ENCODE measurements at regions not wholly inside any gene's neighbourhood (a gene's known extent, or its start where the extent isn't known, plus 50 kb on each side); places are given as distances from the start of the nearest gene placed in this dataset.
A peak's percentile ranks its signal among the peaks of the same experiment; 100 is the strongest.

DNA sequence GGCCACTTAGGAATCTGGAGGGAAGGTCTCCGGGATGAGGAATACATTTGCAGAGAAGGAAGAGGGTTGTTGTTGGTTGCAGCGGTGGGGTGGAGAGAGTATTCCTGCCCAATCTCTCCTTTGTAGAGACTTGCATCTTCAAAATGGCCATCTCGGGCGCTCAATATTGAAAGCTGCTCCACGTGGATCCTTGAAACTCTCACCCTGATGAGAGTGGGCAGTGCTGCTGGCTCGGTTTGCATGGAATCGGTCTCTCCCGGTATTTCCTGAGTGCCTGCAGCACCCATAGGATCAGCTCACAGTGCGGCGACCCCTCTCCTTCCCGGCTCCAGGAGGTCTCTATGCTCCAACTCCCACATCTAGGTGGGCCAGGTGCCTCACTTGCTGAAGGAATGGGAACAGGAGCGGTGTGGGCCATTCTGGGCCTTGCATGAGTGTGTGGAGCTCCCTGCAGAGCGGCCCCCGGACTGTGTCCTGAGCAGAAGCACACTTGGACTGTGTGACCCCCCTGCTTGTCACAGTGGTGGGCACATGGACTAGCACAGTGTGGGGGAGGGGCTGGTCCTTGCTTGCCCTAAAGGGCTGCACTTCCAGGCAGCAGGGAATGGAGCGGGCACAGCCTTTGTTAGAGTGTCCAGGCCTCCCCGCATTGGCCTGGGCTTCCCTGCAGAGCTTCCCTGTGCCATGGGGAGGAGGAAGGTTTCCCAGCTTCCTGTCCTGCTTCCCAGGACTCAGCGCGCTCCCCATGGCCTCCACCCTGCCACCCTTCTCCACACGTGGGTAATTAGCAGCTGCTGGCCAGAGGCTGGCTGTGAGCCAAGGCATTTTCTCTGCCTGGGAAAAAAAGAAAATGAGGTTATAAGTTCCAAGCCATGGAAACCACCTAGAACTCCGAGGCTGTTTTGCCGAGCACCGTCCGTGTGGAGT, 139.3 kb downstream of the IRF8 start:
- DNase-seq (ENCODE audit: low read depth in 3 of 3, low spot score in 2 of 3): no peak

DNA sequence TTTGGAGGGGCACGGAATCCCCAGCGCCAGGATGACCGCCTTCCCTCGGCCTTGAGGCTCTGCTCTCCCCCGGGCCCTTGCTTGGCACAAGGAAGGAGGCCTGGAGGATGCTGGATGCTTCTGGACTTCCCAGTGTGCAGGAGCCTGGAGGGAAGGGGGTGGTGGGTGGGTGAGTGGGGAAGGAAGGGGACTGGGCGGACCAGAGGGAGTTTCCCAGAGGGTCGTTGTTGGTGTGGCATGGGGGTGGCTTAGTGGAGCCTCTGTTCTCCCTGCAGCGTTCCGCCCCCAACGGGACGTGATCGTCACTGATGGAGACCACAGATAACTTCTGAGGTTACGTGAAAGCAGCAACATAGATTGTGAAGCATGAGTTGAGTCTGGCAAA, 140.0 kb downstream of the IRF8 start:
- no peak for DNase-seq (ENCODE audit: low read depth in 3 of 3, low spot score in 2 of 3)

DNA sequence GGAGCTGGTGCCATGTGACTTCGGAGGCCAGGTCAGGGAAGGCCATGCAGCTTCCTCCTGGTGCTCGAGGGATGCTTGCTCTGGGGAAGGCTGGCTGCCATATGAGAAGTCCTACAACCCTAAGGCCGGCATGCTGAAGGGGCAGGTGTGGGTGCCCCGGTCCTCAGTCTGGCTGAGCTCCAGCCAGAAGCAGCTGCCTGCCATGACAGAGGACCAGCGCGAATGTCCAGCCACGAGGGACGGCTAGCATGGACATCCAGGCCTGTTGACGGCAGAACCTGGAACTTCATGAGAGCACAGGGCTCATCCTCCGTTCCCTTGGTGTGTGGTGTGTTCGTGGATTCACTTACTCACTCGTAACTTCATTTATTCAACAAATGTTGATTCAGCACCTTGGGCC, 140.6 kb downstream of the IRF8 start:
- no peak for DNase-seq (ENCODE audit: low read depth in 3 of 3, low spot score in 2 of 3)

DNA sequence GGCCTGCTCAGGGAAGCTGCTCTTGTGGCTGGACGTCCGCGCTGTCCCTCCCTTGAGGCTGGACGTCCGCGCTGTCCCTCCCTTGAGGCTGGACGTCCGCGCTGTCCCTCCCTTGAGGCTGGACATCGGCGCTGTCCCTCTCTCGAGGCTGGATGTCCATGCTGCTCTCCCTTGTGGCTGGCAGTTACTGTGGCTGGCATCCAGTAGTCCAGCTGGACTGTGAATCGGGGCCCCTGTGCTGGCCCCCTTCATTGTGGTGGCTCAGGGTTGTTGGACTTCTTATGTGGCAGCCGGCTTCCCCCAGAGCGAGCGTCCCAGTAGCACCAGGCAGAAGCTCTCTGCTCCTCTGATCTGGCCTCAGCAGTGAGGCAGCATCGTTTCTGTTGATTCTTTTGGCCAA, 141.5 kb downstream of the IRF8 start:
- no peak for DNase-seq (ENCODE audit: low read depth in 3 of 3, low spot score in 2 of 3)

DNA sequence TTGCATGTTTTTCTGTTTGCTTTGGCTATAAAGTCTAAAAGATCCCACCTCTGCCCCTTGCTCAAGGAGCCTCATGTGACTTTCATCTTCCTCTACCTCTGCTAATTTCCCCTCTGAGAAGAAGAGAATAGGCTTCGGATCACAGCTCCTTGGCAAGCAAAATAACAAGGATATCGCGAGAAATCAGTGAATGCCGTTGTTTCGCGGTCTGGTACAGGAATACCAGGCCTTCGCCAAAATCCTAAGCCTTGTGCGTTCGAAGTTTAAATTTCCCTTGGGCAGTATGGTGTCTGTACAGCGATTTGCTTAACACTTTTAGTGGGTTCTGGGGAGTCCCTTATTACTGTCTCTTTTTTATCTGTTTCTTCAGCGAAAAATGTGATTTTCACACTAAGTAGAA, 142.3 kb downstream of the IRF8 start:
- no peak for DNase-seq (ENCODE audit: low read depth in 3 of 3, low spot score in 2 of 3)

DNA sequence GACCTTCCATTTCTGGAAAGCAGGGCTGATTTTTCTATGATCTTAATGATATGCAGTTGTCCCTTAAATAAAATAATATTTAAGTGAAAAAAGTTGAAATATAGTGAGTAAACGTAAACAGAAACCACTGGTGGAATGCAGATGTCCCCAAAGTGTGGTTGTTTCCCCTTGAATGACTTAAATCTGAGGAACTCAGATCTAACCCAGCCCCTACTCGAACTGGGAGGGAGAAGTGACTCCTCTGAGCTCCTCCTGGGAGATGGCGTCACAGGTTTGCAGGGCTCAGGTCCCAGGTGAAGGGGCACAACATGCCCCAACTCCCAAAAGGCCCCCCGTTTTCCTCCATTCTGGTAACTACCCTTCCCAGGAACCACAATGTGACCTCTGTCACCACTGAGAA, 142.8 kb downstream of the IRF8 start:
- no peak for DNase-seq (ENCODE audit: low read depth in 3 of 3, low spot score in 2 of 3)

DNA sequence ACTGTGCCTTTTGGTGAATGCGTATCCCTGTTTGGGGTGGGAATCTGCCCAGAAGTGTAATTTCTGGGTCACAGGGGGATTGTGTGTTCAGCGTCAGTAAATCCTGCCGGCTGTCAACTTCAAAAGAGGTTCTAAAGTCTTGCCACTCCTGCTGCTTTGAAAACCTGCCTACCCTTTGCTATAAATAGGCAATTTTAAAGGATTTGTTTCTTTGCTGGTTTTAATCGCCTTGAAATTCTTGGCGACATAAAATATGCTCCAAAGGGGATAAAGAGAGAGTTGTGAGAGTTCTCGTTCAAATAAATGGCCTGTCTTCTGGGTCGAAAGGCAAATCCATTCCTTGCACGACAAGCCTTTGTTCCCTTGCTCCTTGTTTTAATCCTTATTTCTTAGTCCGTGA, 143.4 kb downstream of the IRF8 start:
- DNase-seq (ENCODE audit: low read depth in 3 of 3, low spot score in 2 of 3): no peak

DNA sequence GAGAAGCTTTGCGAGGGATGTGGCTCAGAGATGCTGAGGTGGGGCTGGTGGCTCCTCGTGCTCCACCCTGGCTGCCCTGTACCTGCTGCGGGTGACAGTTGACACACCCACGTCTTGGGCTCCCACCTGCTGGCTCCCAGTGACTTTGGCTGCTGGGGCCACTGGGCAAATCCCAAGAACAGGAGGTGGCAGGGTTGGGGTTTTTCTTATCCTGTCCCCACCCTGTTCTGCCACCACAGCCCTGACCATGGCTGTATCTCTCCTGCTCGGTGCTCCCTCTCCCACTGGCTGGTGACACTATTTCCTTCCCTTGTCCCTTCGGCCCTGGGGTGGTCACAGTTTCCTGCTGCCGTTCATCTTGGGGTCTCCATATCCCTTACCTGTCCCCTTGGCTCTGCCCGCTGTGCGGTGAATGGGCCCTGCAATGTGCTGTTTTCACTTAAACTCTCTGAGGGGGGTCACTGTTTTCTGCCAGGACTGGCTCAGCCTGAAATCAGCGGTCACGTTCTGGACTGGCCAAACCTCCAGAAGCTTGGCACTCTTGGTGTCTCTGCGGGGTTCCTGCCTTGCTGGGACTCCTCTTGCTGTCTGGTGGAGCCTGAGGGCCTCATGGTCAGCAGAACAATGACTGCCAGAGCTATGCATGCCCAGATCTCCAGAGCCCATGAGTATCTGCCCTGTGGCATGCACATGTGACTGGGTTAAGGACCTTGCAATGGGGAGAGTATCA, 144.2 kb downstream of the IRF8 start:
- no peak for DNase-seq (ENCODE audit: low read depth in 3 of 3, low spot score in 2 of 3)

DNA sequence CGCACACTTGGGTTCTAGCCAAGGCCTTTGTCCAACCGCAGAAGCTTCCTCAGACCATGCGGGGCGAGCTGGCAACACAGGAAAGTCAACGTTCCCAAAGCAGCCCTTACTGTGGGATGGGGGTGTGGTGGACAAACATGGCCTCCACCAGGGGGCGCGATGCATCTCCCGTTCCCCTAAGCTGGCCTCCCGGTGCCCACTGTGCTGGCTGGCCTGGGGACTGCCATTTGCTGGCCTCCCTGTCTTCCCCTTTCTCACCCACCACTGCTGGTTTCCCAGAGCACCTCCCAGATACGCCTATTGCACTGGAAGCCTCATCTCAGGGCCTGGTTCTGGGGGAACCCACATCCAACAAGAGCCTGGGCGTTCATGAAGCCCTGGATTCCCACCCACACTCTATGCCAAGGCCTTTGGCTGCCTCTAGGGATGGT, 145.3 kb downstream of the IRF8 start:
- no peak for DNase-seq (ENCODE audit: low read depth in 3 of 3, low spot score in 2 of 3)

DNA sequence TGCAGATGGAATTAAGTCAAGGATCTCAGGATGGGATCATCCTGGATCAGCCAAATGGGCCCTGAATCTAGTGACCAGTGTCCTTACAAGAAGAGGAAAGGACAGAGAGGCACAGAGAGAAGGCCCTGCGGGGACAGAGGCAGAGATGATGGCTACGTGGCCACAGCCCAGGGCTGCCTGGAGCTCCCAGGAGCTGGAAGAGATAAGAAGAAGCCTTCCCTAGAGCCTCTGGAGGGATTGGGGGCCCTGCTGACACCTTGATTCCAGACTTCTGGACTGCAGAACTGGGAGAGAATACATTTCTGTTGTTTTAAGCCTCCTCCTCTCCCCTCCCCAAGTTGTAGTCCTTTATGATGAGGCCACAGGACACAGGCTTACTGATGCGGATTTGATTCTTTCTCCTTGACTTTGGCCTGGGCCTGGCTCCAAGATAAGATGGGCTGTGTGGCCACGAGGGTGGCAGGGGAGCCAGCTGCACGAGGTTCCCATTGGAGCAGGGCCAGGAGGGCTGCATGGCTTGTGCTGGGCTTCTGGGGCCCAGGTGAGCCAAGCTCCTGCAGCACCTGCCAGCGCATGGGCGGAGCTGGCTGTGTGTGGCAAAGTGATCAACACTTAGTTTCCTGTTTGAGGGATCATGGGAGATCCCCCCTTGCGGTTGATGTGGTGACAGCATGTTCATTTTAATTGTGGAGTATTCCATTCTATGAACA, 146.1 kb downstream of the IRF8 start:
- DNase-seq (ENCODE audit: low read depth in 3 of 3, low spot score in 2 of 3): no peak

DNA sequence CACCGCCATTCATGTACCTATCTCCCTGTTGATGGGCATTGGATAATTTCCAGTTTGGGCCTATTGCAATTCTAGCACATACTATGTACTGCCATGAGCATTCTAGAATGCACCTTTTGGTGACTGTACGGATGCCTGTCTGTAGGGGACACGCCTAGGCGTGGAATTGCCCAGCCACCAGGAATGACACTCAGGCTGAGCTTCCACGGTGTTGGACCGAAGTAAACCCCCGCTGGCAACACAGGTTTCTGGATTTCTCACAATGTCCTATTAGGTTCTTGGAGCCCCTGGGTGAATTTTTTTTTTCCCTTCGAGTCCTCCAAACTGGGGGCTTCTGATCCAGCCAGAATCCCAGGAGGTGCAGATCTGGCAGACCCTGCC, 146.6 kb downstream of the IRF8 start:
- no peak for DNase-seq (ENCODE audit: low read depth in 3 of 3, low spot score in 2 of 3)

DNA sequence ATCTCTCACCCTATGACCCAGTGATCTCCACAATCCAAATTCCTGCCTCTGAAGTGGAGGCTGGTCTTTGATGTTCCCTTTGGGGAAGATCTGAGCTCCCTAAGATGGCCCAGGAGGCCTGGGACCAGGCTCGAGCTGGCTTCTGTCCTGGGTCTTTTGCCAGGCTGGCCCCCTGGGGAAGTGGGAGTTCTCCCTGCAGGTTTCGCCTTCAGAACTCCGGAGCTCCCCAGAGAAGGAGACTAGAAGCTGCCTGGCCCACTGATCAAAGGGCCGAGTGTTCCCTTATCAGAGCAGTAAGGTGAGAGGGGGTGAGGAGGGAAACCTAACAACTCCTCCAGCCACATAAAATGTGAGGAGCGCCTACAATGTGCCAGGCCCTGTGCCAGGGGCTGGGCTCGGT, 147.1 kb downstream of the IRF8 start:
- no peak for DNase-seq (ENCODE audit: low read depth in 3 of 3, low spot score in 2 of 3)

DNA sequence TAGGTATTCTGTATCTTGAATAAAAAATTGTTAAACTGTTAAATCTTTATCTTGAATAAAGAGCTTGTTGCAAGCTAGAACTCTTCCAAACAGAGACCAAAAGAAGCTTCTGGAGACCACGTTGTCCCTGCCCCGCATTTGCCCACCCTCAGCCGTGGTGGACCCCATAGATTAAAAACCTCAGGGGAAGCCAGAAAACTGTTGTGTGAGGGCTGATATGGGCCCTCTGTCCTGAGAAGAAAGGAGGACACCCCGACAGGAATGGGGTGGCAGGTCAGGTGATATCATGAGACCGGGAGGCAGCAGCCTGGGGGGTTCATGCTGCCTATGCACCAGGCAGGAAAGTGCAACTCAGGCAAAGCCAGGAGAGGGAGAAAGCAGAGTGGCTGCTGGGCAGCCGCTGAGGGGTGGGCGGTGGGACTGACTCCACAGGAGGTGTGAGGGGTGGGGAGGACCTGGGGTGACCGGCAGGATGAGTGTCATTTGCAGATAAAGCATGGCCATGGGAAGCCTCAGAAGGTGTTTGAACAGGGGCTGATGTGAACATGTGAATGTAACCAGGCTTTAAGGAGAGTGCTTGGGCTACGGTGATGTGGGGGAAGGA, 147.8 kb downstream of the IRF8 start:
- DNase-seq (ENCODE audit: low read depth in 3 of 3, low spot score in 2 of 3): no peak

DNA sequence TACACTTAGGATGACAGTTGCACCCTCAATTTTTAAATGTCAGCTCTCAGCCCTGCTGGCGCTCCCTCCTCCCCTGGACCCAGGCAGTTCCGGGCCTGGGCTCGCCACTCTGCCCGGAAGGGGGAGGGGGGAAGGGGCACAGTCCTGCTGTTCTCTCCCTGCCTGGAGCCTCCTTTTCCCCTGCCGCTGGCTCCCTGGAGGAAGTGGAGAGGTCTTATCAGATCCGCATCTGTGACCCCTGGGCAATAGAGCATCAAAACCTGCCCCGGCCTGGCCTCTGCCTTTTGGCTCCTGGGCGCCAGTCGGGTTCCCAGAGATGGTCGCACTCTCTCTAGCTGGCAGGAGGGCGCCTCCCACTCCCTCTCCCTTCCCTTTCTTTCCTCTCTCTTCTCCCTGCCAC, 149.3 kb downstream of the IRF8 start:
- no peak for DNase-seq (ENCODE audit: low read depth in 3 of 3, low spot score in 2 of 3)

DNA sequence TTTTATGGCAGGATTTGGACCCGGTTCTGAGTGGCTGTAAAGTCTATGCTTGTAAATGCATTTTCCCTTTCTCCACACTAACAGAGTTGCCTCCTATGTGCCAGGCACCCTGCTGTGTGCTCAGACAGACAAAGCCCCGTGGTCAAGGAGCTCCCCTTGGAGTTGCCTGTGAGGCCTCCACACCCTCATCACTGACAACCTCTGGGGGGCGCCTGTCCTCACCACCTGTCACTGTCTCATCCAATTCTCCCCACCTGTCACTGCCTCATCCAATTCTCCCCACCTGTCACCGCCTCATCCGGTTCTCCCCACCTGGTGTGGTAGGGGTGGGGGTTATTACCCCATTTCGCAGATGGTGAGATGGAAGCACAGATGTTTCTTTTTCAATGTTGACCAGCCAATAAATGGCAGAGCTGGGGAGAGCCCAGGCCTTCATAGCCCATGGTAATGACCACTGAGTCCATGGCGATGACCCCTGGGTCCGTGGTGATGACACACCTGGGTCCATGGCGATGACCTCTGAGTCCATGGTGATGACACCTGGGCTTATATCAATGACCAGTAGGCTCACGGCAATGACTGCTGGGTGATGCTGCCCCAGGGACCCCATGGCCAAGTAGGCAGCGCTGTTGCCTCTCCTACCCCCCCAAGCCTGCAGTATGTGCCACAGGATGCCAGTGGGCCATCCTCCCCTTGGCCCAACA, 150.1 kb downstream of the IRF8 start:
- DNase-seq (ENCODE audit: low read depth in 3 of 3, low spot score in 2 of 3): no peak

DNA sequence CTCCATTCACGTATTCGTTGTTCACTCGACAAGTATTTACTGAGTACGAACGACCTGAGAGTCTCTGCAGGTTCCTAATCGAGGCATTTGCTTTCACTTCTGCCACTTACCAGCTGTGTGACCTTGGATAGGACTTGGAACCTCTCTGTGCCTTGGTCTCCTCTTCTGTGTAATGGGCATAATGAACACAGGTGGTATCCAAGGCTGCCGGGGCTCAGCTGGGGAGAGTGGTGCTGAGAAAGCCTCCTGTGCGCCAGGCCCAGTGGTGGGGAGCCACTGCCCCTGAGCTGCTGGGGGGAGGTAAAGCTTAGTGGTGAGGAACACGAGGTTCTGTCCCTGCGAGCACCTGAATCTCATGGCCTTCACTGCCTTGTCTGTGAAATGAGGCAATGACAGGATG, 150.7 kb downstream of the IRF8 start:
- no peak for DNase-seq (ENCODE audit: low read depth in 3 of 3, low spot score in 2 of 3)

DNA sequence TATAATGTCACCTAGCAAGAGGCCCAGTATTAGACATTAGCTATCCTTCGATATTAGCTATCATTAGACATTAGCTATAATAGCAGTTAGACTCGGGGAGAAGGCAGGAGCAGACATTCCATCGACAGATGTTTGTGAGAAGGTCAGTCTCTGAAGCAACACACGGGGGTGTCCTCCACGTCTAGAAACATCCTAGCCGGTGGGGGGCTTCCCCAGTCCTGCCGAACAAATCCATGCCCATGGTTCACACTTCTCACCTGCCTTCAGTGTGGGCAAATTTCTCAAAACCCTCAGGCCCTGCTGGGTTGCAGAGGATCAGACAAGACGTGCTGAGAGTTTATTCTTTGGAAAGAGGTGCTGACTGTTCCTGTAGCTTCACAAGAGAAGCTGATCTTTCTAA, 151.1 kb downstream of the IRF8 start:
- DNase-seq (ENCODE audit: low read depth in 3 of 3, low spot score in 2 of 3): no peak

DNA sequence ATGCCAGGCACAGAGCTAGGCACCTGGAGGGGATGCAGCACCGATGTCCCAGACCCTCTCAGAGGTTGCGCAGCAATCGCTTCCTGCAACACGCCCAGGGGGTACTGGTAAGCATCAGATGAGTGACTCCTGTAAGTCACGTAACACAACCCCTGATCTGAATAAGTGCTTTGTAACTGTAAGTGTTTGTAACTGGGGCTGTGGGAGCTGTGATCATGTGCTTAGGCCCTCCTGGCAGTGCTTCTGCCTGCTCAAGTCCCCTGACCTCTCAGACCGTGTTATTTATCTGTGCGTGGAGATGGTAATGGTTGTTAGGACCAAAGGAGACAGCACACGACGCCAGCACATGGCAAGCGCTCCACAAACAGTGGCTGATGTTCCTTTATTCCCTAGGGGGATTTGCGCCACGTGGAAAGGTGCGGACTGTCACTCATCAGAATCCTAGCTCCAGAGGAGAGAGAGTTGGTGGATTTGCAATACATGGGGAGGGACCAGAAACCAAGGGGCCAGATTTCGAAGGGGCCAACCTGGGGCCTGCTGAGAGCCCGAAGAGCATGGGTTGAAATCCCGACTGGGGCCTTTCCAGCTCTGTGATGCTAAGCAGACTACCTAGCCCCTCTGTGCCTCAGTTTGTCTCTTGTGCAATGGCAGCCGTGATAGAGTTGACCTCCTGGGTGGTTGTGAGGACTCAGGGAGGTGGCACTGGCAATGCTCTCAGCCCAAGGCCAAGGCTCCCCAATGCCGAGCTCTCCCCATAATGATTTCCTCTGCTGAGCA, 151.8 kb downstream of the IRF8 start:
- no peak for DNase-seq (ENCODE audit: low read depth in 3 of 3, low spot score in 2 of 3)

DNA sequence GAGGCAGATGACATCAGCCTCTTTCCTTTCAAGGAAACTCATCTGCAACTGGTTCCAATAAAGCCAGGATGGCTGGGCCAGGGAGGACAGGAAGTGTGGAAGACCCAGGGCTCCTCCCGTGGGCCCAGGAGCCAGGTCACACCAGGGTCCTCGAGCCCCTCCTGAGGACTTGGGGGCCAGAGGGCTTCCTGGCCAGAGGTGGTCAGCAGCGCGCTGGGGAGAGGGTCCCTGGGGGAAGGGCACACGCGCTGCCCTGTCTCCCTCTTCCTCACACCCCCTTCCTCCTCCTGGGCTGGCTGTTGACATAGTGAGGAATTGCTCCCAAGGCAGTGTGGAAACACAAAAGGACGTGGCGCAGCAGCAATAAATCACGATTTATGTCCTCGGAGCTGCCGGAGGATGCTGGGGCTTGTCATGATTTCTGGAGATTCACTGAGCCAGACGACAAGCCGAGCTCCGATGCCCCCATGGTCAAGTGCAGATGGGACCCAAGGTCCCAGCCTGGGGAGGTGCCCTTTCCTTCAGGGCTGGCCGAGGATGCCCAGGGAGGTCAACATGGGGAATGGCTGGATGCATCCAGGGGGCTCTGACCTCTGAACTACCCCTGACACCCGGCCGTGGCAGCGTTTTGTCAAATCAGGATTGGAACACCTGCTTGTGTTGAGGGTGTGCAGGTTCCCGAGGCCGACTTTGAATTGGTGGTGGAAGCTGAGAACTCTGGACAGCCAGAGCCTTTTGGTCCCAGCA, 152.6 kb downstream of the IRF8 start:
- DNase-seq (ENCODE audit: low read depth in 3 of 3, low spot score in 2 of 3): peak in 2 of 3 donors; percentile 57 to 78

Data from right renal cortex interstitium (tissue), 3 donors.